Activated CD4-positive, alpha-beta T cell treated with anti-CD3 and anti-CD28 coated beads for 36 hours (primary cell): ENCODE measurements at regions not wholly inside any gene's neighbourhood (a gene's known extent, or its start where the extent isn't known, plus 50 kb on each side); places are given as distances from the start of the nearest gene placed in this dataset.

ENCODE experiments used
- ATAC-seq: fragments of 200-7000 bp; cut with Tn5 transposase; one replicate; pipeline ENCODE4 v1.10.0; 2021; ENCODE audit warnings: mild to moderate bottlenecking, moderate library complexity
- CTCF ChIA-PET: fragments of 350-600 bp; sonication (Branson Sonifier 250); formaldehyde crosslinking; loops from one replicate; lab custom pipeline; 2021; ENCODE audit warnings: antibody characterized with exemption; lab: Charles Lee
- POLR2A ChIA-PET: fragments of 350-600 bp; sonication (Branson Sonifier 250); formaldehyde crosslinking; loops from one replicate; lab custom pipeline; 2021; ENCODE audit warnings: antibody characterized with exemption, inconsistent platforms; lab: Charles Lee
- DNase-seq: peaks from one replicate; pipeline ENCODE4 v3.0.0-alpha.2; 2020
- H3K27ac Mint-ChIP-seq: one replicate; pipeline ENCODE4 v1.8.0; 2021; ENCODE audit warnings: mixed read lengths
- H3K27me3 Mint-ChIP-seq: one replicate; pipeline ENCODE4 v1.8.0; 2021; ENCODE audit warnings: mixed read lengths
- H3K36me3 Mint-ChIP-seq: one replicate; pipeline ENCODE4 v1.8.0; 2021; ENCODE audit warnings: low read depth, mixed read lengths
- H3K4me1 Mint-ChIP-seq: one replicate; pipeline ENCODE4 v1.8.0; 2021; ENCODE audit warnings: mixed read lengths
- H3K4me3 Mint-ChIP-seq: one replicate; pipeline ENCODE4 v1.8.0; 2021; ENCODE audit warnings: mild to moderate bottlenecking, moderate library complexity, mixed read lengths
- H3K9me3 Mint-ChIP-seq: one replicate; pipeline ENCODE4 v1.8.0; 2021; ENCODE audit warnings: low read depth, mixed read lengths
- intact Hi-C, 2 experiments: fragments of 100-400 bp; cut with DNase I in 1 of 2; cut with micrococcal nuclease in 1 of 2; formaldehyde crosslinking; loops; one replicate each; pipeline versions ENCODE4 v1.14.2 to v1.15.1; 2022 to 2024; cut with DNase I, micrococcal nuclease

- DNase-seq (no peak), ATAC-seq (no peak)
- CTCF ChIA-PET, result interaction anchor here (0.7 kb wide), 1 partner anchor 1024 kb away, joined by 6 read pairs; no protein-coding TSS in a partner anchor
- peaks cover 4% of the 10 kb centered on the region for H3K9me3 Mint-ChIP-seq
- no peak overlapping the region for H3K4me3 Mint-ChIP-seq
- no peaks in the 10 kb centered on the region for H3K4me1 Mint-ChIP-seq
- H3K36me3 Mint-ChIP-seq, result no peaks in the 10 kb centered on the region
- H3K27ac Mint-ChIP-seq, result no peak overlapping the region
- POLR2A ChIA-PET, result no interaction called here
- no peaks in the 10 kb centered on the region for H3K27me3 Mint-ChIP-seq
- intact Hi-C loops, result no loop called here
These were observed 226.3 kb upstream of the MPDZ start for GRCh38 chr9:13505797-13506196.

GRCh38 chr9:13503599-13503998, 224.1 kb upstream of the MPDZ start:
- Mint-ChIP-seq H3K27me3 (no peaks in the 10 kb centered on the region), H3K4me3 (no peak overlapping the region), H3K36me3 (no peaks in the 10 kb centered on the region), H3K9me3 (peaks cover 4% of the 10 kb centered on the region), H3K4me1 (no peaks in the 10 kb centered on the region), H3K27ac (no peak overlapping the region)
- no peak for ATAC-seq
- intact Hi-C loops, result no loop called here
- CTCF ChIA-PET, result no interaction called here
- no peak for DNase-seq
- POLR2A ChIA-PET, result no interaction called here

GRCh38 chr9:13502484-13502883, 223.0 kb upstream of the MPDZ start:
- DNase-seq, result no peak
- Mint-ChIP-seq H3K27me3 (no peaks in the 10 kb centered on the region), H3K4me3 (no peak overlapping the region), H3K27ac (no peak overlapping the region), H3K36me3 (no peaks in the 10 kb centered on the region), H3K4me1 (no peaks in the 10 kb centered on the region), H3K9me3 (peaks cover 4% of the 10 kb centered on the region)
- ChIA-PET CTCF (no interaction called here), POLR2A (no interaction called here)
- intact Hi-C loops, result no loop called here
- no peak for ATAC-seq

GRCh38 chr9:13501018-13501417, 221.5 kb upstream of the MPDZ start:
- no peak for DNase-seq
- Mint-ChIP-seq H3K36me3 (no peaks in the 10 kb centered on the region), H3K4me1 (no peaks in the 10 kb centered on the region), H3K4me3 (no peak overlapping the region), H3K9me3 (peaks cover 4% of the 10 kb centered on the region), H3K27ac (no peak overlapping the region), H3K27me3 (no peaks in the 10 kb centered on the region)
- CTCF ChIA-PET, result no interaction called here
- no peak for ATAC-seq
- POLR2A ChIA-PET, result no interaction called here
- intact Hi-C loops, result no loop called here

GRCh38 chr9:13500034-13500433, 220.5 kb upstream of the MPDZ start:
- no peak overlapping the region for H3K4me3 Mint-ChIP-seq
- DNase-seq (no peak), ATAC-seq (no peak)
- intact Hi-C loops, result no loop called here
- H3K36me3 Mint-ChIP-seq, result no peaks in the 10 kb centered on the region
- peaks cover 2% of the 10 kb centered on the region for H3K9me3 Mint-ChIP-seq
- ChIA-PET POLR2A (no interaction called here), CTCF (no interaction called here)
- H3K27me3 Mint-ChIP-seq, result no peaks in the 10 kb centered on the region
- no peak overlapping the region for H3K27ac Mint-ChIP-seq
- H3K4me1 Mint-ChIP-seq, result no peaks in the 10 kb centered on the region

GRCh38 chr9:13493697-13494096, 214.2 kb upstream of the MPDZ start:
- no peak for DNase-seq
- H3K36me3 Mint-ChIP-seq, result no peaks in the 10 kb centered on the region
- ATAC-seq, result no peak
- CTCF ChIA-PET, result no interaction called here
- POLR2A ChIA-PET, result no interaction called here
- H3K4me3 Mint-ChIP-seq, result no peak overlapping the region
- intact Hi-C loops, result no loop called here
- no peak overlapping the region for H3K27ac Mint-ChIP-seq
- H3K4me1 Mint-ChIP-seq, result no peaks in the 10 kb centered on the region
- peaks cover 2% of the 10 kb centered on the region for H3K9me3 Mint-ChIP-seq
- H3K27me3 Mint-ChIP-seq, result no peaks in the 10 kb centered on the region

- DNase-seq (no peak), ATAC-seq (no peak)
- Mint-ChIP-seq H3K9me3 (peaks cover 3% of the 10 kb centered on the region), H3K4me1 (no peaks in the 10 kb centered on the region), H3K27ac (no peak overlapping the region), H3K4me3 (no peak overlapping the region), H3K27me3 (no peaks in the 10 kb centered on the region), H3K36me3 (no peaks in the 10 kb centered on the region)
- POLR2A ChIA-PET, result no interaction called here
- CTCF ChIA-PET, result no interaction called here
- intact Hi-C loops, result no loop called here
These were observed 212.3 kb upstream of the MPDZ start for GRCh38 chr9:13491493-13492424.

- Mint-ChIP-seq H3K27ac (no peak overlapping the region), H3K4me3 (no peak overlapping the region), H3K4me1 (no peaks in the 10 kb centered on the region), H3K27me3 (no peaks in the 10 kb centered on the region), H3K36me3 (no peaks in the 10 kb centered on the region), H3K9me3 (peaks cover 4% of the 10 kb centered on the region)
- intact Hi-C loops, result no loop called here
- CTCF ChIA-PET, result no interaction called here
- DNase-seq, result no peak
- POLR2A ChIA-PET, result no interaction called here
- no peak for ATAC-seq
These were observed 211.6 kb upstream of the MPDZ start for GRCh38 chr9:13491138-13491492.

GRCh38 chr9:13487936-13488335, 208.4 kb upstream of the MPDZ start:
- DNase-seq, result no peak
- no peak for ATAC-seq
- intact Hi-C loops, result no loop called here
- H3K36me3 Mint-ChIP-seq, result no peaks in the 10 kb centered on the region
- no peak overlapping the region for H3K27ac Mint-ChIP-seq
- H3K27me3 Mint-ChIP-seq, result no peaks in the 10 kb centered on the region
- H3K4me3 Mint-ChIP-seq, result no peak overlapping the region
- no peaks in the 10 kb centered on the region for H3K4me1 Mint-ChIP-seq
- H3K9me3 Mint-ChIP-seq, result peaks cover 3% of the 10 kb centered on the region
- ChIA-PET CTCF (no interaction called here), POLR2A (no interaction called here)

GRCh38 chr9:13487498-13487897, 208.0 kb upstream of the MPDZ start:
- DNase-seq (no peak), ATAC-seq (no peak)
- H3K36me3 Mint-ChIP-seq, result no peaks in the 10 kb centered on the region
- H3K4me3 Mint-ChIP-seq, result no peak overlapping the region
- H3K4me1 Mint-ChIP-seq, result no peaks in the 10 kb centered on the region
- intact Hi-C loops, result no loop called here
- H3K27me3 Mint-ChIP-seq, result no peaks in the 10 kb centered on the region
- ChIA-PET POLR2A (no interaction called here), CTCF (interaction anchor here (0.7 kb wide), 1 partner anchor 242 kb away, joined by 3 read pairs; no protein-coding TSS in a partner anchor)
- H3K9me3 Mint-ChIP-seq, result peaks cover 4% of the 10 kb centered on the region
- H3K27ac Mint-ChIP-seq, result no peak overlapping the region

- no peaks in the 10 kb centered on the region for H3K36me3 Mint-ChIP-seq
- DNase-seq, result no peak
- CTCF ChIA-PET, result interaction anchor here (0.7 to 1.1 kb wide), 2 partner anchors 9 to 242 kb away, joined by 3 read pairs; no protein-coding TSS in a partner anchor
- no peaks in the 10 kb centered on the region for H3K4me1 Mint-ChIP-seq
- no peak overlapping the region for H3K4me3 Mint-ChIP-seq
- no peak overlapping the region for H3K27ac Mint-ChIP-seq
- no peaks in the 10 kb centered on the region for H3K27me3 Mint-ChIP-seq
- POLR2A ChIA-PET, result no interaction called here
- peaks cover 4% of the 10 kb centered on the region for H3K9me3 Mint-ChIP-seq
- intact Hi-C loops, result no loop called here
- no peak for ATAC-seq
These were observed 207.6 kb upstream of the MPDZ start for GRCh38 chr9:13487071-13487470.

- H3K27me3 Mint-ChIP-seq, result no peaks in the 10 kb centered on the region
- intact Hi-C loops, result no loop called here
- DNase-seq (no peak), ATAC-seq (no peak)
- H3K27ac Mint-ChIP-seq, result no peak overlapping the region
- H3K9me3 Mint-ChIP-seq, result peaks cover 4% of the 10 kb centered on the region
- ChIA-PET CTCF (no interaction called here), POLR2A (no interaction called here)
- no peaks in the 10 kb centered on the region for H3K4me1 Mint-ChIP-seq
- no peaks in the 10 kb centered on the region for H3K36me3 Mint-ChIP-seq
- no peak overlapping the region for H3K4me3 Mint-ChIP-seq
These were observed 205.6 kb upstream of the MPDZ start for GRCh38 chr9:13485068-13485596.
